Ammon's horn (tissue), 1 donor: ENCODE measurements at regions not wholly inside any gene's neighbourhood (a gene's known extent, or its start where the extent isn't known, plus 50 kb on each side); places are given as distances from the start of the nearest gene placed in this dataset.
A peak's percentile ranks its signal among the peaks of the same experiment; 100 is the strongest.
"Not testable (repeated sequence)": the region's sequence is repeated elsewhere in the genome, so short reads cannot be mapped to it uniquely, and the experiment has no call there.

Experiments
- DNase-seq: peaks from one replicate; pipeline ENCODE4 v3.0.0-alpha.2; 2016; ENCODE audit warnings: low spot score

DNA sequence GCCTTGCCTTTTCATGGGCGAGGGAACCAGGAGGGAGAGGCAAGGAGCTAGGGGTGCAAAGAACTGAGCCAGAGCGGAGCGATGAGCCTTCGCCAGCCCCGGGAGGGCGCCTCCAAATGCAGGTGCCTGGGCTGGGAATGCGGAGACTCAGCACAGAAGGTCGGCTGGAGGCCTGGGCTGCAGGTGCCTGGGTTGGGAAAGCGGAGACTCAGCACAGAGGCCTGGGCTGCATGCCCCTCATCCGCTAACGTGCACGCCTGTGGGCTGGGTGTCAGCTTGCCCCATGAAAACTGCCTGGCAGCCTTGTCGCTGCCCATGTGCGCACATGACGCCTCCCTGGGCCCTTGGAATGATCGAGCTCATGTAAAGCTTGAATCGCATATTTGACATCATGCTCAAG is 51.8 kb downstream of the POM121L12 start:
- no peak for DNase-seq

DNA sequence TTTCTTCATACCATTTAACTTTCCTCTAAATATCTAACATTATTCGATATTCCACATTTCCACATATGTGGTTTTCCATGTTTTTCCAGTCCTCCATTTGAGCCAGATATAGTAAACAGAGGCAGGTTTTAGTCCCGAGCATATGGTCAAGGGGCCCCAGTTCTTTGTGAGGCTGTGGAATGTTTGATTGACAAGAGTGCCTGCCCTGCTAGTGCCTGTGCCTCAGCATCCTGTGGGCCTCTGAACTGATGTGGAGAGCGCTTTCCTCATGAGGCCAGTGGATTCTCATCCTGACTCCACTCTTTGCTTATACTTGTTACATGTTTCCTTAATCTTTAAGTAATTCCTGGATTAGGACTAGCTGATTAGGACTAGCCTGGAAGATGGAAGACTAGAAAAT is 58.8 kb downstream of the POM121L12 start:
- no peak for DNase-seq

DNA sequence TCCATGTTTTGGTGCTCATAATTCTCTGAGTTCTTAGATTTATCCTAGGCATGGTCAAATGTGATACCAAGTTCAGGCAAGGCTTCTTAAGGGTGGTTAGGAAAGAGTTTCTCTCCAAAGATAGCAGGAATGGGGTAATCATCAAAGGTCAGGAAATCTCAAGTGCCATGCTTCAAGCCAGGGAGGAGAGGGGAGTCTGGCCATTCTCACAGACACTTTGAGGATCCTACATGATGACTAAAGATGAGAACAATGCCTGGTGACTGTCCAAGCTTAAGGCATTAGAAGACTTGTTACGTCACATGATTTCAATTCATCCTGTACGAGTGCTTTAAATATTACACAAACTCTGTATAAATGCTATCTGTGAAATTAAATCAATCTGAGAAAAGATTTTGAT is 59.4 kb downstream of the POM121L12 start:
- no peak for DNase-seq

DNA sequence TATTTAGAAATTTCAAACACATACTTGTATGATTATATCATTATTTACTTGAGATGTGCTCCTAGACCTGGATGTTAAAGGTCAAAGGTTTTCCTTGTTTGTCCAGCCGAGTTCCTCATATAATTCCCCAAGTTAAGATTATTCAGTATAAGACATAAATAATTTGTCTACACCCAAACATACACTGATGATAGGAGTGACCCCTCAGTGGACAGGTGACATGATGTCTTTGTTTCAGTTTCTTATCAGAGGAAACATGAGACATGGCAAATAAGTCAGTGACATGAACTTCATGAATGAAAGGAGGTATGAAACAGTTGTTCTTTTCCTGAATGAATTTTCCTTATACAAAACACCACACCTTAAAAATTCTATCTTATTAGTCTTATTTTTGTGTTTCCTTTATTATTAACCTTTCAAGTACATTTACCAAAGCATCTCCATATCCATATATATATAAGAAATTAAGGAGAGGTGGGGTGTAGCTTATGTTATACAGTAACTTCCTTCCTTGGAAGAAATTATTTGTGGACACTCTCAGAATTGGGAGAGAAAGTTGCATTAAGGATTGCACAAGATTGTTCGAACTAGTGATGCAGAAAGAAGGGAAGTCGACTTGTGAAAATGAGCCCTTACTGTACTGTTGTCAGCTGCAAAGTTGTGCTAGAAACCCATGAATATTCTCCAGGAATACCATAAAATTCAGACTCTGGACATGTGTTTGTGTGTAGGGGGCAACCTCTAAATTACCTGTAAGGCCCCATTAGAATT is 60.5 kb downstream of the POM121L12 start:
- DNase-seq = no peak

DNA sequence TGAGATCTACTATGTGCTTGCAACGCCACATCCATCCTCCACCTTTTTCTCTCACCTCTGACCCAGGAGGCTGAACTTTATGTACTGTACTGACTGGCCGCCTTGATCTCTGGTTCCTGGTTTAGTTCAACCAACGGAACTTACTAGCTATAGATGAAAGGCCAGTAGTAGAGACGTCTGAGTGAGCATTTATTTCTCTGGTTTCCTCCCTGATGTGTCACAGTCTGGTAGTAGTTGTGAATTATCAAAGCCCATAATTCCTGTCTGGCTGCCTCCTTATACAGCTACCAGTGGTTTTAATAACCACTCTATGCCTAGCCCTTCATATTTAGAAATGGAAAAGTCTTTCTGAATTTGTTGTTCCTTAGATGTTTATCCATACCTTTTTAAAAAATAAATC is 64.7 kb downstream of the POM121L12 start:
- DNase-seq = no peak

DNA sequence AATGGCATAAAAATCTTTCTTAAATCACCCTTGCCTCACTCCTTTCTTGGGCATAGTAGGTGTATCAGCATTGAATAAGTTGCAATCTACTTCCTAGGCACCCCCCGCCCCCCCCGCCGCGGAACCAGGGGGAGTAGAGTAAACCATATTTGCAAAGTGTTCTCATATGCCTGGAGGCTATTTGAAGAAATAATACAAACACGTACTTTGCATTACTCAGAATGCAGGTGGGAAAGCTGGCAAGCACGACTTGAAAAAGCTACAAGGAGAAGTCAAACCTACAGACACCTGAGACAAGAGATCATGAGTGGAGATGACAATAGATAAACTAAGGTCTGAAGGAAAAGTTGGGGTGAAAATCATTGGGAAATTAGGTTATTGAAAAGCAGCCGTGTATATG is 65.6 kb downstream of the POM121L12 start:
- no peak for DNase-seq

DNA sequence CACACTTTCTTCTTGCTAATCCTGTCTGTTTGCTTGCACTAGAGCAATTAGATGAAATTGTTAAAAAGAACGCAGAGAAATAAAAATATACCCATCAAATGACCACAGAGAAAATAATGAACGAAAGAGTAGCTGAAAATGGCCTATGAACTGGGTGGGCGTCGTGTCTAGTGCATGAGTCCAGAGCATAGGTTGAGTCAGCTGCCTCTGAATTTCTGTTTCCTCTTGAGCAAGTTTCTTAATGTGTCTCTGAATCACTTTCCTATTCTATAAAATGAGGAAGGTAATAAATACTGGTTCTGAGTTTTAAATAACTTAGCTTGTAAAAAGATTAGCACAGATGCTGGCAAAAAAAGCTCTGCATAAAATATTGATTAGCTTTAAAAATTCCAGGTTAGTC is 75.0 kb downstream of the POM121L12 start:
- DNase-seq = no peak

DNA sequence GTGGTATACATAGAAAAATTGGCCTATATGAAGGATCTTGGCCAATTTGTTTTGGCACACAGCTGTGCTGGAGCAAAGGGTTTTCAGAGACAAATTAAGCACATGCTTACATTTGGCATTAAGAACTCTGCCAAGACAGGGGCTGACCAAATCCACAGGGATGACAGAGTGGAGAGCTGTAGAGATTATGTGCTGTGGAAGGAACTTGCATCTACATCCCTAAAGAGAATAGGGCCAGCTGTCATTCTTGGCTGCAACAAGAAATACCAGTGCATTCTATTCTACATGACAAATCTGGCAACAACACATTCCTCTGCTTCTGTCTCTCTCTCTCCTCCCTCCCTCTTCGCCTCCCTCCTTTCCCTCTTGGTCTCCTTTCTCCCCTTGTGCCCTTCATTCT is 75.6 kb downstream of the POM121L12 start:
- no peak for DNase-seq

DNA sequence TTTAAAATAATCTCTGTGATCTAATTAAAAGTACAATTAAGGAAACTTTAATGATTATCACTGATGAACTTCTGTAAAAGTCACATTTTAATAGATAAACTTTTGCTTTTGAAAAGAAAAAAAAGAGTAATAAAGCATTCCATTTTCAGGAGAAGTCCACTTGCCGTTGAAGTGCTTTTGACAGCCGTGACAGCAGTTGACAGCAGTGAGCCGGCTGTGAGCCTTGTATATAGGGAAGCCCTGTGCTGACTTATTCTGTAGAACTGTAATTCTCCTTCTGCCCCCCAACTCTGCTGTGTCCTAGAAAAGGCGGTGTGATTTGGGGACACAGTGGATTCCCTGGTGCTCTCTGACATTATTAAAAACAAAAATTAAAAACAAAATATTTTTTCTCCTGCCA is 78.0 kb downstream of the POM121L12 start:
- no peak for DNase-seq

DNA sequence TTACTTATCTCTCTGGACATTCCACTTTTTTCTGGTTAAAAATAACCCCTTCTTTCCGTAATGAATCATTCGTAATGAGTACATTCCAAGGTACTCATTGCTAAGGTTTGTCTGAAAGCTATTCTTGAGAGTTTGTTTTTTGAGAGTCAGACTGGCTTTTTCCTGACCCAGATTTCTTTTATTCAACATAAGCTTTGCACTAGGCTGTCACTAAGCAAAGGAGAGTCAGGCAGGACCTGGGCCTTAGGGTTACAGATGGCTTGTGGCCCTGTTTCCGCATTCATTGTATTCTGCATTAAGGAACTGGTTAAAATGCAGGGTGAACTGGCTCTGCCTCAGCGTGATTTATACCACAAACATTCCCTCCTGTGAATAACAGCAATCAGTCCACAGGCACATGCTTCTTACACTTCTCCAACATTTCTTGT is 84.1 kb downstream of the POM121L12 start:
- no peak for DNase-seq

DNA sequence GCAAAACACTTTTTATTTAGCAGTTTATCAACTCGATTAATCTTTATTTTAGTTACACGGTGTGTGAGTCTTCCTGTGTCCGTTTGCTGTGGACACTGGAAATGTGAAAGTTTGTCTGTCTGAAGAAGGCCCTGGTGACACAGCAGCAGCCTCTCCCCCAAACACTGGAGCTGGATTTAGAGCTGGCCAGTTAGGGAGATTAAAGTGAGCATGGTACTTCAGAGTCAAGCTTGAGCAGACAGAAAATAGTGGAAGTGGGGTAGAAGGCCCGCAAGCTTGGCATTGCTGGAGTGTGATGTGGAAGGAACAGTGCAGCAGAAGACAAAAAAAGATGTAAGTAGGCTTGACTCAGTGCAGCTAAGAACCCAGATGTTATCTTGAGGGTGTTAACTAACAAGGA is 85.9 kb downstream of the POM121L12 start:
- DNase-seq = no peak

DNA sequence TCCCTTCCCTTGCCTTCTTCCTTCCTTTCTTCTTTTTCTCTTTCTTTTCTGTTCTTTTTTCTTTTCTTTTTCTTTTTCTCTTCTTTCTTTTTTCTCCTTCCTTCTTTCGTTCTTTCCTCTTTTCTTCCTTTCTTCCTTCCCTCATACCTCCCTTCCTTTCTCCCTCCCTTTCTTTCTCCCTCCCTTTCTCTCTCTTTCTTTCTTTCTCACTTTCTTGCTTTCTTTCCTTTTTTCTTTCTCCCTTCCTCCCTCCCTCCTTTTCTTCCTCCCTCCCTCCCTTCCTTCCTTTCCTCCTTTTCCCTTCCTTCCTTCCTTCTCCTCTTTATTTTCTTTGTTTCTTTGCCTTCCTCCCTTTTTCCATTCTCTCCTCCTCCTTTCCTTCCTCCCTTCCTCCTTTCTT is 96.3 kb downstream of the POM121L12 start:
- no peak for DNase-seq

DNA sequence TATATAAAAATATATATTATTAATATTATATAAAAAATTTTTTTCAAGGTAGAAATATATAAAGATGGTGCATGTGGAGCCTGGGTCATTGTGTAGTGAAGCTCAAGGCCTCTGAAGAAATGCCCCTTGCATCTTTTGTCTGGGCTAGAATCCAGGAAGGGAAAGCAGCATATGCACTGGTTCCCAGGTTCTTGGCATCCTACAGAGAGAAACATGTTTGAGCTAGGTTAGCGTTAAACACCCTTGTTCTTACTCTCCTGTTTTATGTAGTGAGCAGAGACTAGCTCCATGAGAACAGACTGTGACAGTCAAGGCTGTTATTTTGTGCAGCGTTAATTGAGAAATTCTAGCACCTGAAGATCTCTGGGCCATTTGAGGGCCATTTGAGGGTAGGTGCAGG is 116.1 kb downstream of the POM121L12 start:
- DNase-seq = no peak

DNA sequence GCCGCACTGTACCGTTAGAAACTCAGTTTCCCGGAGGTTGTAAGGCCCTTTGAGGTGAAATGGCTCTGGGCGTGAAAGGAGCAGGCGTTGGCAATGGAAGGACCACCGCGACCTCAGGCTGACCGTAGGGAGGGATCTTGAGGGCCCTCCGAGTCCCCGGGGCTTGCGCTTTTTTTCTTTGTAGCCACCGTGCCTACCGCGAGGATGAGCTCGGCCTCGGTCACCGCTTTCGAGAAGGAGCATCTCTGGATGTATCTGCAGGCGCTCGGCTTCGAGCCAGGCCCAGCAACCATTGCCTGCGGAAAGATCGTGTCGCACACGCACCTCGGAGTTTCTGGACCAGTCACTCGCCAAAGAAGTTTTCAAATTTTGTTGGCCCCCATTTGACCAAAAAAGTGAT is 151.8 kb downstream of the POM121L12 start:
- DNase-seq = not testable (repeated sequence)

DNA sequence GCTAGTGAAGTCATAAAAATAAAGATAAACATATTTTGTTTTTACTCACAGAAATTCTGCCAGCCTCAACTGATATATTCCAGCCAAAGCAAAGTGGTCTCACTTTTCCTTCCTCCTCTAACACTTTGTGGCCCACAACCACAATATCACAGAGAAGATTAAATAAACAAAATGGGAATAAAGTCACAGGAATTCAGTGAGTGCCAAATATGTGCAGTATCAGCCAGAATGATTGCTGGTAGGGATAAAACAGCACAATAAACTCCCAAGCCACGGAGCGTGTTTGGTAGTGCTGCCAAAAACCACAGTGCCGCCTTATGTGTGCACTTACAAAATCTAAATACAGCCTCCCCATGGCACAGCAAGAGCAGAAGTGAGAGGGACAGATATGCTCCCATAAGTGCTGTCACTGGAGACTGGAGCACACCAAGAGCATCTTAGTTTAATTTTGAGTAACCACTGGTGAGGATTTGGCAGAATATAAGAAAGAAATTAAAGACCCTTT is 155.8 kb downstream of the POM121L12 start:
- DNase-seq = peak; percentile 8

DNA sequence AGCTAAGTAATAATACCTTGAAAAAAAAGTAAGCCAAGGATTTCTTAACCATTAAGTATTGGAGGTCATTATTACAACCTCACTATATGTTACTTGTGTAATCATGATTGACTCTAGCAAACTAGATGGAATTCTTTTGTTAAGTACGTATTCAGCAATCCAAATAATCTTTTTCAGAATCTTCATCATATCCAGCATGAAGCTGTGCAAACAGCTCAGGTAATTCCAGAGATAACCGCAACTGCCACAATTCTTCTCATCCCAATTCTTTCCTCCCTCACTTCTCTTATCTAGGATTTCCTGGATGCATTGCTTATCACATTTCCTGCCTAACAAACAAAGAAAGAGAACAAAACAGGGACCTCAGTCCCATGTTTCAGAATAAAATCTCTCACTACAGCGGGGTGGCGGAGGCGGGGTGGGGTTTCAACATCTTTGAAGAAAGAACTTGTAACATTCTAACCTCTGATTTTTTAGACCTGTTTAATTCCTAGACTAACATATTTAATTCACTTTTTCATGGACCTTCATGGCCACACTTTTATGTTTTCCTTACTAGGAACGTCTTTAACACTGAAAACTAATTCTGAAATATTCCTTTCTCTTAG is 156.5 kb downstream of the POM121L12 start:
- no peak for DNase-seq

DNA sequence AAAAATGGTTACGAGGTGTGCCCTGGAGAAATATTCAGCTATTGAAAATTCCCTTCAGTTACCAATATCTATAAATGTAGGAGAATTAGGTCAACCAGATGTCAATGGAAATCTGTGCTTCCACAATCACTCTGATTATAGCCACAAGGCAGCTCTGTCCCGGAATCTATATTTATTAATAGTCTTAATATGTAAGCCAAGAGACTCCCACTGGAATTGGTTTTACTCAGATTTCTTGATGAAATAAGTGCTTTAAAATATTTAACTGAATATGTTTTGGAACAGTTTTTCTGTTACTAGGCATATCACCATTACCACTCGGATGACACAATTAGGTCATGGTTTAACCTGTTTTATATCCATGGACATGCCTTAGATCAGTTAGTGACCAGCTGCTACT is 169.6 kb downstream of the POM121L12 start:
- no peak for DNase-seq

DNA sequence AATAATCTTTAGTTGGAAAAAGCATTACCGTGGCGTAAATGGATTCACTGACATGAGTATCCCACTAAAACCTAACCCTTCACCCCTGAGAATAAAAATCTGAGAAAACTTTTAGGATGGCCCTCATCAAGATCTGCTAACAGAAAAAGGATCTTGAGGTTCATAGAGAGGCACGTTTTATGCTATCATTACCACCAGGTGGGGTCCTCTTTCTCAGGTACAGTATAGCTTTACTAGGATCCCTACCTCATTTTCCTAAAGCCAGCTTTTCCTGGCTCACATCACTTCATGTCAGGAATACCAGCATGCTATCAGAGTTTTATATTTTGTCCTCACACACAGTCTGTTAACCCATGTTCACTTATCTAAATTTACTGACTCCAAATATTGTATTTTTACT is 173.7 kb downstream of the POM121L12 start:
- DNase-seq = no peak

DNA sequence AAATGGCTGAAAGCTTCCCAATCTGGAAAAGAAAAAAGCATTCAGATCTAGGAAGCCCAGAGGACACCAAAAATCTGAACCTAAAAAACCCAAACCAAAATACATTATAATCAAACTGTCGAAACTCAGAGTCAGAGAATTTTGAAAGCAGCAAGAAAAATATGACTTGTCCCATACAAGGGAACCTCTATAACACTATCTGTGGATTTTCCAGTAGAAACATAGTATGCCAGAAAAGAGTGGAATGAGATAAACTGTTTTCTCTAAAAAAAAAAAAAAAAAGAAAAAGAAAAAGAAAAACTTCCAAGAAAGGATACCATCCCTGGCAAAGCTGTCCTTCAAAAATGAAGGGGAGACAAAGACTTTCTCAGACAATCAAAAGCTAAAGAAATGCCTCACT is 179.0 kb downstream of the POM121L12 start:
- no peak for DNase-seq

DNA sequence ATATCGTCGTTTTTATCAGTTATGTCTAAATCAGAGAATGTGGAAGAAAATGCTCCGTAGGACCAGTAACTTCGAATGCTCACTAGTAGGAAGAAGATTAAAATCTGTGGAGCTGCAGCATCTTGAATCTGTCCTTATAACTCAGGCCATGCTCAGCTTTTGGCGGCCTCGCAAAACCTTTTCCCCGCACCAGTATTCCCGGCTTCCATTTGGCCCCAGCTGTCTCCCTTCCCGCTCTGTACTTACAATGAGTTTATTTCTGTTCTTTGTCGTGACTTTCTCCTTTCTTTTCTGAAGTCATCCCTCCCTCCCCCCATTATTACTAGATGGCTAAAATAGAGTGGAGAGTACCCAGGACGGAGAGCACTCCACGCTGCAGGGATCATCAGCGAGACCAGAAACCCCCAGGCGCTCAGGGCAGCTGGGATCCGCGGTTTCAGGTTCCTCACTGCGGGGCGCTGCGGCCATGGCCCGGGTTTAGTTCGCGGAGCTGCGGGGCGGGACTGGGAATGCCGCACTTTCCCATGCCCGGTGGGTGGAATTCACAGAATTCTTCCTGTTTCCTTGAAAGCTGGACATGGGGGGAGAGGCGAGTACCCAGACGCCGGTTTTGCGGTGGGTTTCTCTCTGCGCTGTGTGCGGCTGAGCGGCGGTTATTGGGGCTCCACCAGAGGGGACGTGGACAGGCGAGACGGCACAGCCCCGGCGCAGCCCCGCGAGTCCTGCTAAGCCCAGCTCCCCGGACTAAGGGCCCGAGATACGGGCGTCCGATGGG is 183.5 kb downstream of the POM121L12 start:
- no peak for DNase-seq

DNA sequence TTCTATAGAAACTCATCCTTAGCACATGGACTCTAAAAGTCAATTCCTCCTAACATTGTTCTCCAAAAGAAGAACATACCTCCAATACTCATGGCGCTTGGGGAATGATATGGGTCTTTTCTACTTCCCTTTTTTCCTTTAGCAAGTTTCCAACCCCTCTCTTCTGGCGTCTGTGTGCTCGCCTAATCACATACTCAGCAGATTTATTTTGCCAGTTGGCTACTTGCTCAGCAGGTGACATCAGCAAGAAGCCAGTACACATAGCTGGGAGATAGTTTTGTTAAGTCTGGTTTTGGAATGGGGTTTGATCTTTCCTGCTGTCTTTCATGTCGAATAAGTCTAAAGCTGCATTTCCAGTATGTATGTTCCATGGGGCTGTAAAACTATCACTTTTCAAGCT is 193.8 kb downstream of the POM121L12 start:
- no peak for DNase-seq

DNA sequence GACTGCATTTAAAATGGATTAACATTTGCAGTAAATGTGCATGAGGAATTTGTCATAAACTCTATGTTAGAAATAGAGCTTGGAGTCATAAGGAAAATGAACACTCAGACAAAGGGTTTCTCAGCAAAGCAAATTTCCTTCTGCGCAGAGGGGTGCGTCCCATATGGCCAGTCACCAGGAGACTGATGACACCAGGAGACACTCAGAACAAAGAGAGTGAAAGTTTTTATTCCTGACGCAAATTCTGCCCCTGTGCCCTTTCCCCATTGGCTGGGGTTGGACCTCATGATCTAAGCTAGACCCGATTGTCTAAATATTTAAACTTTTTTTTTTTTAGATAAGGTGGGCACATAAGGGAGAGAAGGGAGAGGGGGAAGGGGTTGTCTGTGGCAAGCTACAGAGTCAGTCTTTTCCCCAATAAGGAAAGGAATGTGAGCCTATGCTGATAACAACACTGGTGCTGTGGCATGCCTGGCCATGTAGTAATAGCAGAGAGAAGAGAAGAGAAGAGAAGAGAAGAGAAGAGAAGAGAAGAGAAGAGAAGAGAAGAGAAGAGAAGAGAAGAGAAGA is 202.0 kb downstream of the POM121L12 start:
- DNase-seq = no peak
